NOMO-1 treated with DMSO at 0.1 percent for 48 hours (cell line): ENCODE measurements at regions not wholly inside any gene's neighbourhood (a gene's known extent, or its start where the extent isn't known, plus 50 kb on each side); places are given as distances from the start of the nearest gene placed in this dataset.

Source experiments
- DNase-seq: peaks from one replicate; lab custom pipeline; 2025; ENCODE audit not compliant: unreplicated experiment; lab: John Stamatoyannopoulos, UW

DNA sequence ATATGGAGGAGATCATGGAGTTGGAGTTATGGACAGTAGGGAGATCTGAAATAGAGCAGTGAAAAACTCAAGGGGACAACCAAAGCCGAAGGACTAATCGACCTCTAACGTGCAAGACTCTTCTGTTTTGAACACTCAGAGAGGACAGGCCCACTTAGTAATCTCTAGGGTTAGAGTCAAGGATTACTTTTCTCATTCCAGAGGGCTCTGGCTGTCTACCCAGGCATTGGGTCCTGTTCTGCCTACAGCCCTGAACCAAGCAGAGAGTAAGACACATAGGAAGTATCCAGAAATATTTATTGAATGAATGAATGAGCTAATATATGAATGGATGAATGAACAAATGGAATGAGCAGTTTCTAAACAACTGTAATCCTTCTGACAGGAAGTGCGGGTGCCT lies 50.3 kb upstream of the PKDCC start:
- DNase-seq, result no peak
